Stimulated activated CD8-positive, alpha-beta memory T cell treated with anti-CD3 and anti-CD28 coated beads, Interleukin-12 subunit alpha, Interleukin-12 subunit beta, amount 100 ng/mL, for 24 hours (primary cell): ENCODE measurements at regions not wholly inside any gene's neighbourhood (a gene's known extent, or its start where the extent isn't known, plus 50 kb on each side); places are given as distances from the start of the nearest gene placed in this dataset.

Experiments
- DNase-seq: peaks from one replicate; pipeline ENCODE4 v3.0.0-alpha.2; 2020; ENCODE audit errors: extremely low read depth

GRCh38 chr4:129545599-129546278, 449.8 kb downstream of the C4orf33 start:
- DNase-seq, result no peak

GRCh38 chr4:129546531-129546930, 450.6 kb downstream of the C4orf33 start:
- no peak for DNase-seq

GRCh38 chr4:129550281-129550785, 454.4 kb downstream of the C4orf33 start:
- DNase-seq, result no peak

- no peak for DNase-seq
Measured at GRCh38 chr4:129561280-129561679, 465.3 kb downstream of the C4orf33 start.

- DNase-seq, result no peak
Measured at GRCh38 chr4:129561886-129562671, 466.1 kb downstream of the C4orf33 start.

GRCh38 chr4:129565214-129565613, 469.3 kb downstream of the C4orf33 start:
- no peak for DNase-seq

- no peak for DNase-seq
Measured at GRCh38 chr4:129570326-129570725, 474.4 kb downstream of the C4orf33 start.

- no peak for DNase-seq
Measured at GRCh38 chr4:129578336-129578735, 482.4 kb downstream of the C4orf33 start.

GRCh38 chr4:129581305-129581704, 485.4 kb downstream of the C4orf33 start:
- no peak for DNase-seq

GRCh38 chr4:129583868-129584267, 487.9 kb downstream of the C4orf33 start:
- no peak for DNase-seq

- DNase-seq, result no peak
Measured at GRCh38 chr4:129598582-129598981, 502.6 kb downstream of the C4orf33 start.

GRCh38 chr4:129600898-129601297, 504.9 kb downstream of the C4orf33 start:
- no peak for DNase-seq

GRCh38 chr4:129602447-129602846, 506.5 kb downstream of the C4orf33 start:
- DNase-seq, result no peak

GRCh38 chr4:129603241-129603931, 507.4 kb downstream of the C4orf33 start:
- no peak for DNase-seq

- no peak for DNase-seq
Measured at GRCh38 chr4:129604632-129605255, 508.8 kb downstream of the C4orf33 start.

- DNase-seq, result no peak
Measured at GRCh38 chr4:129614611-129615010, 518.7 kb downstream of the C4orf33 start.

GRCh38 chr4:129622566-129622965, 526.6 kb downstream of the C4orf33 start:
- no peak for DNase-seq

- no peak for DNase-seq
Measured at GRCh38 chr4:129623233-129623875, 527.4 kb downstream of the C4orf33 start.

GRCh38 chr4:129641179-129641578, 545.2 kb downstream of the C4orf33 start:
- DNase-seq, result no peak

- DNase-seq, result no peak
Measured at GRCh38 chr4:129645461-129645860, 549.5 kb downstream of the C4orf33 start.

GRCh38 chr4:129668092-129668491, 572.1 kb downstream of the C4orf33 start:
- DNase-seq, result no peak

- no peak for DNase-seq
Measured at GRCh38 chr4:129672941-129673340, 577.0 kb downstream of the C4orf33 start.
